ENCODE measurements at regions not wholly inside any gene's neighbourhood (a gene's known extent, or its start where the extent isn't known, plus 50 kb on each side); places are given as distances from the start of the nearest gene placed in this dataset.

- no peak for TF ChIP-seq CTCF (IDR thresholded peaks at IDR 0.05; ENCODE audit: insufficient read depth, low read depth, low read length)
- no peak for TF ChIP-seq EZH2 (IDR thresholded peaks at IDR 0.05; ENCODE audit: insufficient read depth, low read length)
Observed at GRCh38 chrX:4831574-4831973, 1118.1 kb upstream of the PRKX start.

Data from astrocyte (in vitro differentiated cells and primary cell).